ENCODE measurements at regions not wholly inside any gene's neighbourhood (a gene's known extent, or its start where the extent isn't known, plus 50 kb on each side); places are given as distances from the start of the nearest gene placed in this dataset.

DNA sequence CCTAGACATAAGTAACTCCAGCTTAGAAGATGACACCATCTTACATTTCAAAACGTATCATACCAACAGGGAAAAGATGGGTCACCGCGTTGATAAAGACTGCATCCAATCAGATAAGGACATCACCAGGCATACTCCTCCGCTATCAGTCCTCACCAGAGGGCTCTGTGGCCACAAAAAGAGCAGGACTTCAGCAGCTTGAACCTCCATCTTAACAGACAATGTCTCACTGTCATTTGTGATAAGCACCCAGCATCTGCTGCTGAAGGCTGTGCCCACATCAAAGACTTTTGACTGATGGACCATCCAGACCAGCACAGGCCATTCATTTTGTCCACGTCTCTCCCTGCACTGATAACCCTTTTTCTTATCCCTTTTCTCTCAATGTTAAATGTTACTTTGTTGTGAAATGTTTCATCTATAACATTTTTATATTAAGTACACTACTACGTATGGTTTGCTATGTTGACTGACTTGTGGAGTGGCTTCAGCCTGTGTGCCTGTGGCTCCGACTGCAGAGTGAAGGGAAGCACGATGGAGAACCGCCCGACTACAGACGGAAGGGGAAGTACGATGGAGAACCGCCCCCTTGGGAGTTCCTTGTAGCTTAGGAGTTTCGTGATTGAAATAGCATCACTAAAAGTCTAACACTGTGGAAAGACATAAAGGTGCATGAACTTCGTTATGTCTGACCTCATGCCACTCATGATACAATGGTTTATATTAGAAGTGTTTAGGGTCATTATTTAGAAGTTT, 595.4 kb upstream of the AGA start:
- TF ChIP-seq ZNF274 (IDR thresholded peaks at IDR 0.05; ENCODE audit: low read depth, low read length), result no peak
- TF ChIP-seq YY1 (IDR thresholded peaks at IDR 0.05; ENCODE audit: insufficient read depth, insufficient read length), result no peak

Data from NT2/D1 (cell line).